GM18508 (cell line): ENCODE measurements at regions not wholly inside any gene's neighbourhood (a gene's known extent, or its start where the extent isn't known, plus 50 kb on each side); places are given as distances from the start of the nearest gene placed in this dataset.
"Not testable (repeated sequence)": the region's sequence is repeated elsewhere in the genome, so short reads cannot be mapped to it uniquely, and the experiment has no call there.

Experiments used
- ATAC-seq: cut with Tn5 transposase; IDR thresholded peaks from one replicate; pipeline ENCODE4 v1.9.1; 2021; ENCODE audit warnings: moderate number of reproducible peaks; ENCODE audit not compliant: insufficient read depth, unreplicated experiment

DNA sequence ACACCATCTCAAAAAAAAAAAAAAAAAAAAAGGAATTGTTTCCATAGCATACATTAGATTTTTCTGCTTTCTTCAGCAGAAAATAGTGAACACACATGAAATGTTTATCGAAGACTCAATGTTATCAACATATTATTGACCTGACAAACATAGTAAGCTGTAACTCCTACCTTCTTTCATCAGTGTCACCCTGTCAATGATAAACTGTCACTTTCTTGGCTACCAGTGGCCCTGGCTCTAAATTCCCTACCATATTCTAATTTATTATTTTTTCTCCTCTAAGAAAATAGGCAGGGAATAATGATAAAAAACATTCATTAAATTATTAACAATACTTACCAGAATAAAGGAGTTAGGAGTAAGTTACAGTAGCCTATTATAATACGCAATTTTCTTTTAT is 127.3 kb upstream of the KLHL1 start:
- no peak for ATAC-seq

DNA sequence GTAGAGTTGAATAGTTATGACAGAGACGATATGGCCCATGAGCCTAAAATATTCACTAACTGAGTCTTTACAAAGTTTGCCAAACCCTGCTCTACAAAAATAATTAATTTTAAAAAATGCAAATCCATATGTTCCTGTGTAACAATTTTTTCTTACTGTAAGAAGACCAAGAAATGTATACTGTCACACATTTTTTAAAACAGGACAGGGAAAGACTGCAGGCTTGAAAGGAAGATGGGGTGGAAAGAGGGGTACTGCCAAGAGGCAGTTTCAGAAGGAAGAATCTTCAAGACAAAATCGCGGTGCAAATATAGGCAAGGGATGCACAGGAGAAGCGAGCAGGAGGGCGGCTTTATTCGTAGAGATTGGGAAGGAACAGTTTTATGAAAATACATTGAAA is 115.7 kb upstream of the KLHL1 start:
- no peak for ATAC-seq

DNA sequence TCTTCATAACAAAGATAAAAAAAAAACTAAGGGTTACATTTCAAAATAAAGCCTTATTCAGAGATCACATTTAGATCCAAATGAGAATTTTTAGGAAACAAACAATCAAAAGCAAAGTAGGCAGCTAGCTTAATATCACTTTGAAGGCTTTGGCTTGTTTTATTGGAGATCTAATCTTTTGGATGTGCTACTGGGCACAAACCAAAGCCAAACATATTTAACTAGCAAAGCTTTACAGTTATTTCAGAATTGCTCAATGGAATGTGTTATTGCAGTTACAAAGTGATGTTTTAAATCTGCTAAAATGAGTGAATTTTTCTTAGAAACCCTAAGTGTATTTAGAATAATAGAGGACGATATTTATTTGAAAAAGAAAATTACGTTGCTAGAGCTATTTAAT is 114.7 kb upstream of the KLHL1 start:
- ATAC-seq, result no peak

DNA sequence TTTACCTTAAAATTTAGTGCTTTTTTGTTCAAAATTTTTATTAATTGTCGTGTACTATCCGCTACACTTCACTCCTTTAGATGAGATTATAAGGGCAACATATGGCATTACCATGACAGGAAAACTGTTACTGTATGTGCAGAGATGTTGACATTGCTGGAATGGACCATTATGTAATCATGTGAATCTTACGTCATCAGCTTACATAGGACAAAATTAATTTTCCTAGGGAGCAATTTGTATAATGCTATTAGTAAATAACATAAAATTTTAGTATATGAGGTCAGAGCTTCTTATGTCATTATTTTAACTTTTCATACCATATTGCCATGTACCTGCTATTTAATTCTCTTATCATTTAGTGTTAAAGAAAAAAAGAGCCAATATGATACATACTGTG is 110.4 kb upstream of the KLHL1 start:
- no peak for ATAC-seq

DNA sequence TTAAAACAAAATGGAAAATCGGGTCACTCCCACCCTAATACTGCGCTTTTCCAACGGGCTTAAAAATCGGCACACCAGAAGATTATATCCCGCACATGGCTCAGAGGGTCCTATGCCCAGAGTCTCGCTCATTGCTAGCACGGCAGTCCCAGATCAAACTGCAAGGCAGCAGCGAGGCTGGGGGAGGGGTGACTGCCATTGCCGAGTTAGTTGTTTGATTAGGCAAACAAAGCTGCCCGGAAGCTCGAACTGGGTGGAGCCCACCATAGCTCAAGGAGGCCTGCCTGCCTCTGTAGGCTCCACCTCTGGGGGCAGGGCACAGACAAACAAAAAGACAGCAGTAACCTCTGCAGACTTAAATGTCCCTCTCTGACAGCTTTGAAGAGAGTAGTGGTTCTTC is 100.7 kb upstream of the KLHL1 start:
- ATAC-seq, result not testable (repeated sequence)

DNA sequence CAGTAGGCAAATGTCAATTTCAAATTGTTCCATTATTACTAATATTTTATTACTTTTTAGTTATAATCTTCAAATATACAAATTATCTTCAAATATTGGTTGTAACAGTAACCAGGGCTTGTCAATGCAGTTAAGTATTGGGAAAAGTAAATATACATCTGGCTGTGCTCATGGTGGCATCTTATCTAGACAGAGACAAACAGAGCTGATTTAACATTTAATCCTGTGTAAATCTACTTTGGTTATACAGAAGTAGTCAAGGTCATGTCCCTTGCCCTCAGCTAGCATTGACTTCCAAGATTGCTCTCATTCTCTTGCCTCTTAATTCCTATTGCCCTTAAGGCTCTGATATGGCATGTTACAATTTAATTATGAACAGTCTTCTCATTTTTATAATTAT is 98.4 kb upstream of the KLHL1 start:
- ATAC-seq, result no peak

- ATAC-seq, result no peak
Observed at GRCh38 chr13:70203661-70204229, 95.5 kb upstream of the KLHL1 start.

- no peak for ATAC-seq
Observed at GRCh38 chr13:70191034-70191433, 82.8 kb upstream of the KLHL1 start.

- ATAC-seq, result no peak
Observed at GRCh38 chr13:70189981-70190380, 81.7 kb upstream of the KLHL1 start.

DNA sequence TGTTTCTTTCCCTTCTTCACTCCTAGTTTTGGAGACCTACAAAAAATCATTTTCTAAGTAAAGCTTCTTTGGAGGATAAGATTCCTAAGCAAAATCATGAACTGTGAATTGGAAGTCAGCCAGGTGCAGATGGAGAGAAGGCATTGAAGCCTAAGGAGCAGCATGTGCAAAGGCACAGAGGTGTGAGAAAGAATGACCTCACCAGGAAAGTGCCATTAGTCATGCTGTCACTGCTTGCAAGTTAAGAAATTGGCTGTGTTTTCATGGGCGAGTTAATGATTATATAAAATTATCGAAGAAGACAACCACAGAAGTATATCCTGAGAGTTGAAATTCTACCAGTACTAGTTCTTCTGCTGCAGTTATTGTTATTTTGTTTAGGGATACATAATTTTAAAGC is 80.3 kb upstream of the KLHL1 start:
- no peak for ATAC-seq

DNA sequence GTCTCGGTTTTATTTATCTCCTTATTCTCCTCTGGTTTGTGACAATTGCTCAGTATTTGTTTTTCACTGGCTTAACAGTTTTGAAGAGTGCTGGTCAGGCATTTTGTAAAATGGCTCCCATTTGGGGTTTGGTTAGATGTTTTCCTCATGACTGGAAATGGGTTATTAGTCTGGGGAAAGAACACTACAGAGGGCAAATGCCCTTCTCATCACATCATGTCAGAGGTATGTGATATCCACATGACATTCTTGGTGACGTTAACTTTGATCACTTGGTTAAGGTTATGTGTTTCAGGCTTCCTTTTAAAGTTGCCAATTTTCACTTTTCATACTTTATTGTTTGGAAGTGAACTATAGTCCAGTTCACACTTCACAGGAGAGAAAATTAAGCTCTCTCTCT is 74.8 kb upstream of the KLHL1 start:
- no peak for ATAC-seq
